ENCODE measurements at regions not wholly inside any gene's neighbourhood (a gene's known extent, or its start where the extent isn't known, plus 50 kb on each side); places are given as distances from the start of the nearest gene placed in this dataset.

GRCh38 chr20:16179371-16179770, 393.9 kb downstream of the KIF16B start:
- no peak overlapping the region for H3K4me3 ChIP-seq (ENCODE audit: low read depth, low read length)
- no peak for DNase-seq (ENCODE audit: low read depth)
- TF ChIP-seq, protein P1, sequence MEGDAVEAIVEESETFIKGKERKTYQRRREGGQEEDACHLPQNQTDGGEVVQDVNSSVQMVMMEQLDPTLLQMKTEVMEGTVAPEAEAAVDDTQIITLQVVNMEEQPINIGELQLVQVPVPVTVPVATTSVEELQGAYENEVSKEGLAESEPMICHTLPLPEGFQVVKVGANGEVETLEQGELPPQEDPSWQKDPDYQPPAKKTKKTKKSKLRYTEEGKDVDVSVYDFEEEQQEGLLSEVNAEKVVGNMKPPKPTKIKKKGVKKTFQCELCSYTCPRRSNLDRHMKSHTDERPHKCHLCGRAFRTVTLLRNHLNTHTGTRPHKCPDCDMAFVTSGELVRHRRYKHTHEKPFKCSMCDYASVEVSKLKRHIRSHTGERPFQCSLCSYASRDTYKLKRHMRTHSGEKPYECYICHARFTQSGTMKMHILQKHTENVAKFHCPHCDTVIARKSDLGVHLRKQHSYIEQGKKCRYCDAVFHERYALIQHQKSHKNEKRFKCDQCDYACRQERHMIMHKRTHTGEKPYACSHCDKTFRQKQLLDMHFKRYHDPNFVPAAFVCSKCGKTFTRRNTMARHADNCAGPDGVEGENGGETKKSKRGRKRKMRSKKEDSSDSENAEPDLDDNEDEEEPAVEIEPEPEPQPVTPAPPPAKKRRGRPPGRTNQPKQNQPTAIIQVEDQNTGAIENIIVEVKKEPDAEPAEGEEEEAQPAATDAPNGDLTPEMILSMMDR (IDR thresholded peaks at IDR 0.05; ENCODE audit: low read depth, low read length) = no peak
- TF ChIP-seq, protein P2, sequence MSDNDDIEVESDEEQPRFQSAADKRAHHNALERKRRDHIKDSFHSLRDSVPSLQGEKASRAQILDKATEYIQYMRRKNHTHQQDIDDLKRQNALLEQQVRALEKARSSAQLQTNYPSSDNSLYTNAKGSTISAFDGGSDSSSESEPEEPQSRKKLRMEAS (IDR thresholded peaks at IDR 0.05; ENCODE audit: low read depth, low read length) = no peak
- no peak for TF ChIP-seq POLR2A (IDR thresholded peaks at IDR 0.05; ENCODE audit: extremely low read depth, insufficient read length)
- TF ChIP-seq MYC (IDR thresholded peaks at IDR 0.05; ENCODE audit: low read depth, low read length) = no peak

- DNase-seq (ENCODE audit: low read depth) = no peak
- no peak for TF ChIP-seq POLR2A (IDR thresholded peaks at IDR 0.05; ENCODE audit: extremely low read depth, insufficient read length)
- no peak overlapping the region for H3K4me3 ChIP-seq (ENCODE audit: low read depth, low read length)
Observed at GRCh38 chr20:16178546-16179135, 394.6 kb downstream of the KIF16B start.

DNA sequence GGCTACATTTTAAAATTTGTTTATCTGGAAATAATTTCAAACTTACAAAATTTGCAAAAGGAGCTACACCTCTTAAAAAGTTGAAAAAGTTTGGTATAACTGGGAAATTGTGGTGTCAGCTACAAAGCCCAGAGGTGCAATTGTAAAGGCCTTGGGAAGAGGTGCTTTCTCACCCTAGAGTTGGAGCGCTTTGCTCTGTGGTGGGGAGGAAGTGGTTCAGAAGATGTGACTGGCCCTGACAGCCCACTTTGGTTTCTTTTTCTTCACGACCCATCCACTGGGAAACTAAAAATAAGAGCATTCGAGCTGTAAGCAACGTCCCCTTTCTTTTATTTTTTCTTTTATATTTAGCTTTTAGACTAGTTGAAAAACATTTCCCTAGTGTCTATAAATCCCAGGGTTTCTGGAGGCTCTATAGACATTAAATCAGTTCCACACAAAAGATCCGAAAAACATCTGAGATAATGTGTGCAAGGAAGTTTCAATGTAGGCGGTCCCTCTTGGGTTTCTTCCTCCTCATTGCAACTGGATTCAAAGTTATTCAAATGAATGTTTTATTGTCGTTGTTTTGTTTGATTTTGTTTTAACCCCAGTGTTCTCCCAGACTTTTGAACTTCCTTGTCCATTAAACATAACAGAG, 397.8 kb downstream of the KIF16B start:
- H3K4me3 ChIP-seq (ENCODE audit: low read depth, low read length) = no peak overlapping the region
- TF ChIP-seq, protein P1 (IDR thresholded peaks at IDR 0.05; ENCODE audit: low read depth, low read length) = no peak
- TF ChIP-seq MYC (IDR thresholded peaks at IDR 0.05; ENCODE audit: low read depth, low read length) (no peak), POLR2A (IDR thresholded peaks at IDR 0.05; ENCODE audit: extremely low read depth, insufficient read length) (no peak)
- TF ChIP-seq, protein P2 (IDR thresholded peaks at IDR 0.05; ENCODE audit: low read depth, low read length) = no peak
- DNase-seq (ENCODE audit: low read depth) = no peak

- H3K4me3 ChIP-seq (ENCODE audit: low read depth, low read length) = no peak overlapping the region
- TF ChIP-seq, protein P1 (IDR thresholded peaks at IDR 0.05; ENCODE audit: low read depth, low read length) = no peak
- TF ChIP-seq MYC (IDR thresholded peaks at IDR 0.05; ENCODE audit: low read depth, low read length) (no peak), POLR2A (IDR thresholded peaks at IDR 0.05; ENCODE audit: extremely low read depth, insufficient read length) (no peak)
- TF ChIP-seq, protein P2 (IDR thresholded peaks at IDR 0.05; ENCODE audit: low read depth, low read length) = no peak
- no peak for DNase-seq (ENCODE audit: low read depth)
Observed at GRCh38 chr20:16174311-16174710, 398.9 kb downstream of the KIF16B start.

GRCh38 chr20:16173044-16173443, 400.2 kb downstream of the KIF16B start:
- H3K4me3 ChIP-seq (ENCODE audit: low read depth, low read length) = no peak overlapping the region
- DNase-seq (ENCODE audit: low read depth) = no peak
- TF ChIP-seq, protein P1 (IDR thresholded peaks at IDR 0.05; ENCODE audit: low read depth, low read length) = no peak

DNA sequence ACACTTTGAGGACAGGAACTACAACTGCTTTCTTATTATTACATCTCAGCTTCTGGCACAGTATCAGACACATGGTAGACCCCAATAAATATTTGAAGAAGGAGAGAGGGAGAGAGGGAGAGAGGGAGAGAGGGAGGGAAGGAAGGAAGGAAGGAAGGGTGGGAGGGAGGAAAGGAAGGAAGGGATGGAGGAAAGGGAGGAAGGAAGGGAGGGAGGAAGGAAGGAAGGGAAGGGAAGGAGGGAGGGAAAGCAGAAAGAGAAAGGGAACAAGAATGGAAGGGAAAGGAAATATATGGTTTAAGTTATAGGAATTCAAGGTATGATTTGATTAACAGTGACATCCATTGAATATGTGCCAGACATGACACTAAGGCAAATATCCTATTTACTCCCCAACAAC, 402.1 kb downstream of the KIF16B start:
- H3K4me3 ChIP-seq (ENCODE audit: low read depth, low read length) = no peak overlapping the region
- DNase-seq (ENCODE audit: low read depth) = no peak
- TF ChIP-seq, protein P2 (IDR thresholded peaks at IDR 0.05; ENCODE audit: low read depth, low read length) = no peak
- TF ChIP-seq, protein P1 (IDR thresholded peaks at IDR 0.05; ENCODE audit: low read depth, low read length) = no peak
- TF ChIP-seq MYC (IDR thresholded peaks at IDR 0.05; ENCODE audit: low read depth, low read length) (no peak), POLR2A (IDR thresholded peaks at IDR 0.05; ENCODE audit: extremely low read depth, insufficient read length) (no peak)

All from NB4 (cell line).